H9 (cell line): ENCODE measurements at regions not wholly inside any gene's neighbourhood (a gene's known extent, or its start where the extent isn't known, plus 50 kb on each side); places are given as distances from the start of the nearest gene placed in this dataset.

Source experiments
- DNase-seq: peaks from one replicate; pipeline ENCODE4 v3.0.0-alpha.2; 2017
- H2AFZ ChIP-seq: one replicate; pipeline ENCODE4 v1.6.1; 2013; ENCODE audit warnings: mild to moderate bottlenecking, low read length, control low read depth, moderate library complexity
- H2AK5ac ChIP-seq: 2 replicates; pipeline ENCODE4 v1.6.1; 2013; ENCODE audit warnings: low read length, control low read depth, mixed read lengths; ENCODE audit not compliant: insufficient read length
- H2BK120ac ChIP-seq: one replicate; pipeline ENCODE4 v1.6.1; 2013; ENCODE audit warnings: low read depth, mild to moderate bottlenecking, low read length, control low read depth, inconsistent platforms; ENCODE audit not compliant: poor library complexity, severe bottlenecking
- H2BK12ac ChIP-seq: 2 replicates; pipeline ENCODE4 v1.6.1; 2013; ENCODE audit warnings: low read length, control low read depth, mixed read lengths, low read depth; ENCODE audit not compliant: insufficient read length
- H2BK15ac ChIP-seq: 2 replicates; pipeline ENCODE4 v1.6.1; 2013; ENCODE audit warnings: low read depth, low read length, control low read depth
- H2BK20ac ChIP-seq: one replicate; pipeline ENCODE4 v1.6.1; 2013; ENCODE audit warnings: low read depth, mild to moderate bottlenecking, low read length, control low read depth, inconsistent platforms; ENCODE audit not compliant: poor library complexity, severe bottlenecking
- H2BK5ac ChIP-seq: 2 replicates; pipeline ENCODE4 v1.6.1; 2013; ENCODE audit warnings: low read length, control low read depth, mixed read lengths; ENCODE audit not compliant: insufficient read length
- H3K14ac ChIP-seq: 2 replicates; pipeline ENCODE4 v1.6.1; 2013; ENCODE audit warnings: low read length, control low read depth; ENCODE audit not compliant: insufficient read depth
- H3K18ac ChIP-seq: 2 replicates; pipeline ENCODE4 v1.6.1; 2013; ENCODE audit warnings: low read depth, mild to moderate bottlenecking, mixed read lengths, low read length, control low read depth; ENCODE audit not compliant: insufficient read length
- H3K23ac ChIP-seq: 2 replicates; pipeline ENCODE4 v1.6.1; 2013; ENCODE audit warnings: low read length, control low read depth, mixed read lengths, low read depth; ENCODE audit not compliant: insufficient read length
- H3K23me2 ChIP-seq: 2 replicates; pipeline ENCODE4 v1.6.1; 2013; ENCODE audit warnings: low read depth, mild to moderate bottlenecking, mixed read lengths, low read length, control low read depth; ENCODE audit not compliant: insufficient read length, poor library complexity, severe bottlenecking
- H3K27ac ChIP-seq: 2 replicates; pipeline ENCODE4 v1.5.1; 2013; ENCODE audit warnings: low read length, control low read depth, mixed read lengths, low read depth; ENCODE audit not compliant: insufficient read length
- H3K27me3 ChIP-seq: 2 replicates; pipeline ENCODE4 v1.6.1; 2013; ENCODE audit warnings: low read length, control low read depth, inconsistent platforms; ENCODE audit not compliant: insufficient read depth
- H3K4ac ChIP-seq: 2 replicates; pipeline ENCODE4 v1.6.1; 2013; ENCODE audit warnings: low read depth, mild to moderate bottlenecking, control low read depth, inconsistent platforms, low read length, moderate library complexity
- H3K4me1 ChIP-seq: 2 replicates; pipeline ENCODE4 v1.6.1; 2013; ENCODE audit warnings: low read length, control low read depth, inconsistent platforms; ENCODE audit not compliant: insufficient read depth
- H3K4me2 ChIP-seq: 2 replicates; pipeline ENCODE4 v1.6.1; 2013; ENCODE audit warnings: low read length, control low read depth, mixed read lengths; ENCODE audit not compliant: insufficient read length, insufficient read depth
- H3K56ac ChIP-seq: 2 replicates; pipeline ENCODE4 v1.6.1; 2013; ENCODE audit warnings: low read depth, mild to moderate bottlenecking, mixed read lengths, low read length, control low read depth; ENCODE audit not compliant: insufficient read length
- H3K79me1 ChIP-seq: 2 replicates; pipeline ENCODE4 v1.6.1; 2013; ENCODE audit warnings: low read depth, mild to moderate bottlenecking, moderate library complexity, low read length, control low read depth, inconsistent platforms; ENCODE audit not compliant: insufficient read depth, poor library complexity, severe bottlenecking
- H3K79me2 ChIP-seq: 2 replicates; pipeline ENCODE4 v1.6.1; 2013; ENCODE audit warnings: low read length, control low read depth, inconsistent platforms; ENCODE audit not compliant: insufficient read depth
- H3K9ac ChIP-seq: 2 replicates; pipeline ENCODE4 v1.6.1; 2013; ENCODE audit warnings: low read length, control low read depth, mixed read lengths; ENCODE audit not compliant: insufficient read length; ENCODE audit errors: extremely low read depth
- H3K9me3 ChIP-seq: one replicate; pipeline ENCODE4 v1.6.1; 2013; ENCODE audit warnings: low read depth, low read length, inconsistent platforms; ENCODE audit not compliant: control insufficient read depth
- H3T11ph ChIP-seq: one replicate; pipeline ENCODE4 v1.6.1; 2013; ENCODE audit warnings: mild to moderate bottlenecking, low read length, control low read depth, inconsistent platforms
- H4K20me1 ChIP-seq: one replicate; pipeline ENCODE4 v1.6.1; 2013; ENCODE audit not compliant: control insufficient read depth, insufficient read length, insufficient read depth
- H4K5ac ChIP-seq: 2 replicates; pipeline ENCODE4 v1.6.1; 2013; ENCODE audit warnings: low read depth, mild to moderate bottlenecking, mixed read lengths, low read length, control low read depth; ENCODE audit not compliant: insufficient read length
- H4K8ac ChIP-seq: replicated peaks from 2 replicates; pipeline ENCODE4 v1.6.1; 2013; ENCODE audit warnings: low read length, control low read depth, mixed read lengths, low read depth; ENCODE audit not compliant: insufficient read length
- H4K91ac ChIP-seq: 2 replicates; pipeline ENCODE4 v1.6.1; 2013; ENCODE audit warnings: low read depth, mild to moderate bottlenecking, moderate library complexity, mixed read lengths, low read length, control low read depth; ENCODE audit not compliant: insufficient read length
- H3K27ac Mint-ChIP-seq, 3 experiments: 2 replicates in 2 of 3; 3 replicates in 1 of 3; pipeline ENCODE4 v1.8.0; 2020 to 2021; ENCODE audit warnings: mixed read lengths in 3 of 3, mild to moderate bottlenecking in 1 of 3, moderate library complexity in 1 of 3
- H3K27me3 Mint-ChIP-seq: 2 replicates; pipeline ENCODE4 v1.8.0; 2021; ENCODE audit warnings: low read depth, mild to moderate bottlenecking, moderate library complexity, mixed read lengths
- H3K36me3 Mint-ChIP-seq, 3 experiments: 2 replicates in 2 of 3; 3 replicates in 1 of 3; pipeline ENCODE4 v1.8.0; 2020 to 2021; ENCODE audit warnings: low read depth in 3 of 3, mixed read lengths in 3 of 3; ENCODE audit not compliant: insufficient read depth in 1 of 3
- H3K4me1 Mint-ChIP-seq, 2 experiments: 2 replicates each; pipeline ENCODE4 v1.8.0; 2020; ENCODE audit warnings: mixed read lengths in 2 of 2
- H3K4me3 Mint-ChIP-seq, 2 experiments: 2 replicates in 1 of 2; 3 replicates in 1 of 2; pipeline ENCODE4 v1.8.0; 2020 to 2021; ENCODE audit warnings: mild to moderate bottlenecking in 2 of 2, mixed read lengths in 2 of 2, moderate library complexity in 1 of 2
- H3K9me3 Mint-ChIP-seq, 2 experiments: 2 replicates in 1 of 2; 3 replicates in 1 of 2; pipeline ENCODE4 v1.8.0; 2020; ENCODE audit warnings: mild to moderate bottlenecking in 2 of 2, mixed read lengths in 2 of 2, moderate library complexity in 1 of 2
- WGBS: extraction: QIAGEN DNeasy Blood & Tissue Kit; methylation state at CpG from one replicate; pipeline ENCODE4 v1.1.7; 2013; ENCODE audit warnings: missing lambda C conversion rate, low lambda C conversion rate, mixed read lengths; ENCODE audit not compliant: insufficient read length; ENCODE audit errors: extremely low coverage; 5-methylcytosine and 5-hydroxymethylcytosine counted together
- TF ChIP-seq, protein P1 (sequence below): fragments of 200-600 bp; sonication (generic); conservative IDR thresholded peaks from 3 replicates; pipeline ENCODE4 v1.8.0; 2021; ENCODE audit warnings: antibody characterized with exemption, mild to moderate bottlenecking

DNA sequence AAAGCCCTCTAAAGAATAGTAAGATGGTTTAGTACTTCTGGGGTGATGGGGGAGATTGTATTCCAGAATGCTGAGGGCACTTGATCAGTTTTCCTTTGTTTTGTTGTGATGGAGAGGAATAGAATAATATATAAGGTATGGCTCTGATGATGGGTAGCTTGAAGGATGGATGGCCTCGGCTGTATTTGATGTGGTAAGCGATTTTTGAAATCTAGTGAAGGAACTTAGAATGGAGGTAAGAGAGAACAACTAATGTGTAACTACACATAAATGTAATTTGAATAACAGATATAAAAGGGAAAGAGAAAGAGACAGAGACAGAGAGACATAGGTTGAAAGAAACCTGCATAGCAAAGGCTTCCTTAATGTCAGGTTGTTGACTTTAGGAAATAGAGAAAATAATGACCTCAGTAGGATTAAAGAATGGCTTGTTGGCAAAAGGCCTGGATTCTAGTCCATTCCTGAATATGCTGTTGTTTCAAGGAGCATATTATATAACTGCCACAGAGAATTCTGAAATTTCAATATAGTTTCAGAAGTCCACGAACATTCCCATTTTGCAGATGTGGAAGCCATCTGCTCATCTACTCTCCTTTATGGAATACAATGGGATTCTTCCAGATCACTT is 58.7 kb downstream of the NIBAN1 start:
- Histone ChIP-seq H2BK120ac (no peak overlapping the region), H3K23me2 (no peaks in the 10 kb centered on the region), H3K27me3 (no peaks in the 10 kb centered on the region), H3K4me1 (no peaks in the 10 kb centered on the region), H3K18ac (no peak overlapping the region), H2AFZ (no peak overlapping the region), H3K27ac (no peak overlapping the region), H4K20me1 (no peaks in the 10 kb centered on the region), H3K23ac (no peak overlapping the region), H3K4ac (no peak overlapping the region), H2BK12ac (no peak overlapping the region), H2BK5ac (no peak overlapping the region), H3T11ph (no peak overlapping the region), H4K5ac (no peak overlapping the region), H2BK20ac (no peak overlapping the region), H3K4me2 (no peak overlapping the region), H4K91ac (no peak overlapping the region), H3K56ac (no peak overlapping the region), H3K9ac (no peak overlapping the region), H2BK15ac (no peak overlapping the region), H3K79me1 (no peaks in the 10 kb centered on the region), H3K79me2 (no peaks in the 10 kb centered on the region), H3K9me3 (no peaks in the 10 kb centered on the region), H4K8ac (no peak overlapping the region), H3K14ac (no peak overlapping the region), H2AK5ac (no peak overlapping the region)
- no peak overlapping the region for H3K4me3 Mint-ChIP-seq
- H3K9me3 Mint-ChIP-seq: no peaks in the 10 kb centered on the region; a peak in 1 of 5 replicates
- peaks cover 0 to 2% of the 10 kb centered on the region in 2 experiments; a peak in 2 of 4 replicates for H3K4me1 Mint-ChIP-seq
- TF ChIP-seq, protein P1, sequence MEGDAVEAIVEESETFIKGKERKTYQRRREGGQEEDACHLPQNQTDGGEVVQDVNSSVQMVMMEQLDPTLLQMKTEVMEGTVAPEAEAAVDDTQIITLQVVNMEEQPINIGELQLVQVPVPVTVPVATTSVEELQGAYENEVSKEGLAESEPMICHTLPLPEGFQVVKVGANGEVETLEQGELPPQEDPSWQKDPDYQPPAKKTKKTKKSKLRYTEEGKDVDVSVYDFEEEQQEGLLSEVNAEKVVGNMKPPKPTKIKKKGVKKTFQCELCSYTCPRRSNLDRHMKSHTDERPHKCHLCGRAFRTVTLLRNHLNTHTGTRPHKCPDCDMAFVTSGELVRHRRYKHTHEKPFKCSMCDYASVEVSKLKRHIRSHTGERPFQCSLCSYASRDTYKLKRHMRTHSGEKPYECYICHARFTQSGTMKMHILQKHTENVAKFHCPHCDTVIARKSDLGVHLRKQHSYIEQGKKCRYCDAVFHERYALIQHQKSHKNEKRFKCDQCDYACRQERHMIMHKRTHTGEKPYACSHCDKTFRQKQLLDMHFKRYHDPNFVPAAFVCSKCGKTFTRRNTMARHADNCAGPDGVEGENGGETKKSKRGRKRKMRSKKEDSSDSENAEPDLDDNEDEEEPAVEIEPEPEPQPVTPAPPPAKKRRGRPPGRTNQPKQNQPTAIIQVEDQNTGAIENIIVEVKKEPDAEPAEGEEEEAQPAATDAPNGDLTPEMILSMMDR: no peak
- H3K27ac Mint-ChIP-seq: no peak overlapping the region
- no peaks in the 10 kb centered on the region for H3K27me3 Mint-ChIP-seq
- WGBS: no CpG with 5 or more reads among the region's 3 CpGs
- peaks cover 0 to 3% (median 0%) of the 10 kb centered on the region in 3 experiments; a peak in 1 of 7 replicates for H3K36me3 Mint-ChIP-seq
- no peak for DNase-seq
